BLaER1 (cell line): ENCODE measurements at regions not wholly inside any gene's neighbourhood (a gene's known extent, or its start where the extent isn't known, plus 50 kb on each side); places are given as distances from the start of the nearest gene placed in this dataset.
"Not testable (repeated sequence)": the region's sequence is repeated elsewhere in the genome, so short reads cannot be mapped to it uniquely, and the experiment has no call there.

Source experiments
- H3K27ac ChIP-seq: shearing (Covaris generic); formaldehyde crosslinking; 2 replicates; pipeline ENCODE4 v1.8.1; 2022
- H3K27me3 ChIP-seq: shearing (Covaris generic); formaldehyde crosslinking; 2 replicates; pipeline ENCODE4 v1.8.1; 2022
- H3K36me3 ChIP-seq: shearing (Covaris generic); formaldehyde crosslinking; 2 replicates; pipeline ENCODE4 v1.8.1; 2022
- H3K4me1 ChIP-seq: shearing (Covaris generic); formaldehyde crosslinking; 2 replicates; pipeline ENCODE4 v1.8.1; 2022
- H3K4me2 ChIP-seq: shearing (Covaris generic); formaldehyde crosslinking; 2 replicates; pipeline ENCODE4 v1.8.1; 2022
- H3K4me3 ChIP-seq: shearing (Covaris generic); formaldehyde crosslinking; 2 replicates; pipeline ENCODE4 v1.8.1; 2022
- H3K9ac ChIP-seq: shearing (Covaris generic); formaldehyde crosslinking; 2 replicates; pipeline ENCODE4 v1.8.1; 2022
- H3K9me3 ChIP-seq: shearing (Covaris generic); formaldehyde crosslinking; 2 replicates; pipeline ENCODE4 v1.8.1; 2022
- H4K20me1 ChIP-seq: shearing (Covaris generic); formaldehyde crosslinking; 2 replicates; pipeline ENCODE4 v1.8.1; 2022
- Cebpa-rat ChIP-seq: shearing (Covaris generic); IDR thresholded peaks from 2 replicates; pipeline ENCODE4 v1.8.1; 2022

DNA sequence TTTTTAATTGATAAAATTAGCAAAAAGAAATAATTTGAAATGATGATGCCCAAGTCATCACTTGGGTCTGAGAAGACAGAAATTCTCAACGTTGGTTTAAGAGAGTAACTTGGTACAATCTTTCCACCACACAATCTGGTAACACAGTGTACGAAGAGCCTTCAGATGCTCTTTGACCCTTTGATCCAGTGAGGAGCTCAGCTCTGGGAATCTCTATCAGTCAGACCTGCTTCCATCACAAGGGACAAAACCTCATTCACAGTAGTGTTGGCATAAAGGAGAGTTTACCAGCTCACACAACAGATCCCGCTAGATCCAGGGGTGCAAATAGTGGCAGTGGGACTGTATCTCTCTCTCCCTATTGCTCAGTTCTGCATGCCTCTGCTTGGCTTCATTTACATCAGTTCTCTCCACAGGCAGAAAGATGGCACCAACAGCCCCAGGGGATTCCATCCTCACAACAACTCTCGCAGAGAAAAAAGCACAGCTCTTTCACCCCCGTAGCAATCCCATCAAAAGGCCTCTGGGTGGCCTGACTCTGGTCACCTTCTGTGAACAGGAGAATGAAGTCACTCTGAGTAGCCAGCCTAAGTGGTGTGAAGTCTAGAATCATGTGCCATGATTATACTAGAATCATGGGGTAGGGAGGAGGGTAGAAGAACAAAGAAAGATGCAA lies 119.7 kb downstream of the ZNF281 start:
- Histone ChIP-seq H3K4me2 (no peak overlapping the region), H4K20me1 (no peaks in the 10 kb centered on the region), H3K4me1 (peaks cover 40% of the 10 kb centered on the region), H3K4me3 (no peak overlapping the region), H3K27ac (no peak overlapping the region), H3K36me3 (no peaks in the 10 kb centered on the region), H3K9ac (no peak overlapping the region), H3K9me3 (no peaks in the 10 kb centered on the region), H3K27me3 (no peaks in the 10 kb centered on the region)
- no peak for TF ChIP-seq Cebpa-rat

DNA sequence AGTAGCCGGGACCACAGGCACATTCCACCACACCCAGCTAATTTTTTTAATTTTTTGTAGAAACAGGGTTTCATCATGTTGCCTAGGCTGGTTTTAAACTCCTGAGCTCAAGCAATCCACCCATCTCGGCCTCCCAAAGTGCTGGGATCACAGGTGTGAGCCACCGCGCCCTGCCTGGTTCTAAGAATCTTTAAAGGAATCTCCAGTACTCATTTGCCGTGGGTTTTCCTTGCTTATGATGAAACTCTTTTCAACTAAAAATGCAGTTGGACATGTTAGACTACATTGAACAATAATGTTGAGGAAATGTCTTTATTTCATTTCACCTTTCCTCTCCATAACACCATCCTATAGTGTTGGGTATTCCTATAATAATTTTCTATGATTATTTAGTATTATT lies 121.6 kb downstream of the ZNF281 start:
- no peaks in the 10 kb centered on the region for H3K27me3 ChIP-seq
- H3K9ac ChIP-seq = no peak overlapping the region
- H3K4me1 ChIP-seq = peaks cover 30% of the 10 kb centered on the region
- no peak overlapping the region for H3K4me2 ChIP-seq
- TF ChIP-seq Cebpa-rat = no peak
- H4K20me1 ChIP-seq = no peaks in the 10 kb centered on the region
- no peak overlapping the region for H3K4me3 ChIP-seq
- no peaks in the 10 kb centered on the region for H3K36me3 ChIP-seq
- no peaks in the 10 kb centered on the region for H3K9me3 ChIP-seq
- H3K27ac ChIP-seq = no peak overlapping the region

DNA sequence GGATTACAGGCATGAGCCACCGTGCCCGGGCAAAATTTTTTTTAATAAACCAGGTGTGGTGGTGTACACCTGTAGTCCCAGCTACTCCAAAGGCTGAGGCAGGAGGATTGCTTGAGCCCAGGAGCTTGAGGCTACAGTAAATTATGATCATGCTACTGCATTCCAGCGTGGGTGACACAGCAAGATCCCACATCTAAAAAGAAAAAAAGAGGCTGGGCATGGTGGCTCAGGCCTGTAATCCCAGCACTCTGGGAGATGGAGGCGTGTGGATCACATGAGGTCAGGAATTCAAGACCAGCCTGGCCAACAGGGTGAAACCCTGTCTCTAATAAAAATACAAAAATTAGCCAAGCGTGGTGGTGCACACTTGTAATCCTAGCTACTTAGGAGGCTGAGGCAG lies 125.6 kb downstream of the ZNF281 start:
- not testable (repeated sequence) for H3K27ac ChIP-seq, H3K4me3 ChIP-seq, H3K4me2 ChIP-seq, H3K27me3 ChIP-seq, H3K36me3 ChIP-seq, H4K20me1 ChIP-seq, H3K9ac ChIP-seq
- peaks cover 11% of the 10 kb centered on the region; the same call in 1 of the 2 replicates for H3K9me3 ChIP-seq
- peaks cover 39% of the 10 kb centered on the region for H3K4me1 ChIP-seq

DNA sequence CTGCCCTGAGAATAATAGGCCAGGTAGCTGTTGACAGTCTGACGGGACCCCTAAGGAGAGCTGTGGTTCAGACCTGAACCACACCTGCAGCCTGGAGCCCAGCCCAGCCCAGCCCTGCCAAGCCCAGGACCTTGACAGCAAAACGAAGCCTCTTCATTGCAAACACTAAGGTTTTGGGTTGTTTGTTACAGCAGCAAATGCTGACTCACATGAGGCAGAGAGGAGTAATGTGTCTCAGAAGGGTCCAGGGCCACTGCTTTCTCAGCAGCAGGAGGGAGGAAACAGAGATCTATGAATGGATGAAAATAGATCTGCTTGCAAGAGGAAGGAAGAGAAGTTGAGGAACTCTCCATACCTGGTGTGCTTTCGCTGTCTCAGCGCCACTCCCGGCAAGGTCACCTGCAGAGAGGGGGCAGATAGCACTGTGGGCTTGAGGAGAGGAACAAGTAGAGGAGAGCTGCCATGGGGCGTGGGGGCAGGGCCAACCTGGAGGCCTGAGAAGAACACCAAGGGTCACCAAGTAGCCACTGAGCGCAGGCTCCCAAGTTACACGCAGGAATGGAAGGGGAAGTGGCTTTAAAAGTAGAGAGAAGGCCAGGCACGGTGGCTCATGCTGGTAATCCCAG lies 127.2 kb downstream of the ZNF281 start:
- no peak overlapping the region; the same call in 1 of the 2 replicates for H3K27ac ChIP-seq
- no peak overlapping the region for H3K9ac ChIP-seq
- H3K4me2 ChIP-seq = no peak overlapping the region
- peaks cover 11% of the 10 kb centered on the region; the same call in 1 of the 2 replicates for H3K9me3 ChIP-seq
- H4K20me1 ChIP-seq = no peaks in the 10 kb centered on the region
- H3K4me1 ChIP-seq = peaks cover 38% of the 10 kb centered on the region
- no peak overlapping the region for H3K4me3 ChIP-seq
- no peaks in the 10 kb centered on the region for H3K36me3 ChIP-seq
- no peaks in the 10 kb centered on the region for H3K27me3 ChIP-seq
- no peak for TF ChIP-seq Cebpa-rat

DNA sequence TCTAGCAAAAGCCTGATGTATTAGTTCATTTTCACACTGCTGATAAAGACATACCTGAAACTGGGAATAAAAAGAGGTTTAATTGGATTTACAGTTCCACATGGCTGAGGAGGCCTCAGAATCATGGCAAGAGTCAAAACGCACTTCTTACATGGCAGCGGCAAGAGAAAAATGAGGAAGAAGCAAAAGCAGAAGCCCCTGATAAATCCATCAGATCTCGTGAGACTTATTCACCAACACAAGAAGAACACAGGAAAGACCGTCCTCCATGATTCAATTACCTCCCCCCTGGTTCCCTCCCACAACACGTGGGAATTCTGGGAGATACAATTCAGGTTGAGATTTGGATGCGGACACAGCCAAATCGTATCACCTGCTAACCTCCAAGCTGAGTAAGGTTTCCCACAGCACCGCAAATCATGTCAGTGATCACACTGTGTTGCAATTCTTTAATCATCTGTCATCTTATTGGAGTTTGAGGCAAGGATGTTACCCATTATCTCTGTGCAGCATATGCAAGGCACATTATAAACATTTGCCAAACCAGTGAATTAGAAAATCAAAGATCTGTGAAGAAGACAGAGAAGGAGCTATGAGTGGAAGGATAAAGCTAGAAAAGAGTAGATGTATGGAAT lies 128.5 kb downstream of the ZNF281 start:
- Histone ChIP-seq H3K4me3 (no peak overlapping the region), H3K4me1 (peaks cover 25% of the 10 kb centered on the region), H3K27me3 (no peaks in the 10 kb centered on the region), H3K9me3 (peaks cover 11% of the 10 kb centered on the region; the same call in 1 of the 2 replicates), H3K36me3 (no peaks in the 10 kb centered on the region), H3K9ac (no peak overlapping the region), H4K20me1 (no peaks in the 10 kb centered on the region), H3K4me2 (no peak overlapping the region), H3K27ac (no peak overlapping the region)
- no peak for TF ChIP-seq Cebpa-rat

DNA sequence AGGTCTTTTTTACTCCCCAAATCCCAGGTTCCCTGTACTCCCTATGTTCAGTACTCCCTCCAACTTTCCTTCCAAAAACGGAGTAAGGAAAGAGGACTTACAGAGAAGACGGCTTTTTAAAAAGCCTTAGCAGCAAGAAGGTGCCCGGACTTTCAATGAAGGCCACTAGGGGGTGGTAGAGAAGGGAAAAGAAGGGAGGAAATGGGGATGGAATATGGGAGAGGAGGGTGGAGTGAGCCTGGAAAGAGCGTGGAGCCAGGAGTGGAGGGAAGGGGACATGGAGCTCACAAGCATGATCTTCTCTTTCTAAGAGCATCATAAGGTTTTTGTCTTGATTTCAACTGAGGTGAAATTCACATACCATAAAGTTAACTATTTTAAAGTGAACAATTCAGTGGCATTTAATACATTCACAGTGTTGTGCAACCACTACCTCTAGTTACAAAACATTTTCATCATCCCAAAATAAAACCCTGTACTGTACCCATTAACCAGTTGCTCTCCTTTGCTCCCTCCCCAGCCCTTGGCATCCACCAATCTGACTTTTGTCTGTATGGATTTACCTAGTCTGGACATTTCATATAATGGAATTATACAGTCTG lies 129.9 kb downstream of the ZNF281 start:
- H3K4me3 ChIP-seq = no peak overlapping the region
- H4K20me1 ChIP-seq = no peaks in the 10 kb centered on the region
- peaks cover 14% of the 10 kb centered on the region; the same call in 1 of the 2 replicates for H3K4me1 ChIP-seq
- no peak for TF ChIP-seq Cebpa-rat
- H3K9ac ChIP-seq = no peak overlapping the region
- H3K36me3 ChIP-seq = no peaks in the 10 kb centered on the region
- H3K27ac ChIP-seq = no peak overlapping the region
- H3K9me3 ChIP-seq = peaks cover 11% of the 10 kb centered on the region; the same call in 1 of the 2 replicates
- H3K4me2 ChIP-seq = no peak overlapping the region
- no peaks in the 10 kb centered on the region for H3K27me3 ChIP-seq

DNA sequence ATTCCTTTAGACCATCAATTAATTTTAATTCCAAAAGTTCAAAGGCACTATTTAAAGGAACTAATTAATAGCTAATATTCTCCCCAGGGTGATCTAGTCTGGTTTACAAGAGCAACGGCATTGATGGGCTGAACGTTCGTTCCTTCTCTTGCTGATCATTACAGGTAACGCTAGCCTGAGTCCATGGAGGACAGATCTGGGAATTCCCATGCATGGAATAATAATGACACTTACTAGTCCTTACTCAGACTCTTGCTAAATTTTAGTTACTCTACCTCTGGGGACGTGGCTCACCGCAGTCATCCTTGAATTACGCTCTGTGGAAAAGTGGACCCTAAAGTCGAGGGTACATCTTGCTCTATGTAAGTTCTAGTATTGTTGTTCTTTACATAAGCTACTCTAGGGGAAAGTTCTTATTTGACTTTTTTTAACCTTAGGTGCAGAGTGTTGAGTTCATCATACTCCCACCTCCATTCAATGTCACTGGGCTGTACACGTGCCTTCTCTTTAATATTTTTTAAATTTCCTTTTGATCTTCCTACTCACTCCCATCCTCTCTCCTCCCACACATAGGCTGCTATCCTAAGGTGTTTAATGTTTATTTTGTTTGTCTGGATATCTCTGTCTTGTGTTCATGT lies 133.9 kb downstream of the ZNF281 start:
- no peak for TF ChIP-seq Cebpa-rat
- no peak overlapping the region for H3K4me3 ChIP-seq
- no peak overlapping the region for H3K9ac ChIP-seq

DNA sequence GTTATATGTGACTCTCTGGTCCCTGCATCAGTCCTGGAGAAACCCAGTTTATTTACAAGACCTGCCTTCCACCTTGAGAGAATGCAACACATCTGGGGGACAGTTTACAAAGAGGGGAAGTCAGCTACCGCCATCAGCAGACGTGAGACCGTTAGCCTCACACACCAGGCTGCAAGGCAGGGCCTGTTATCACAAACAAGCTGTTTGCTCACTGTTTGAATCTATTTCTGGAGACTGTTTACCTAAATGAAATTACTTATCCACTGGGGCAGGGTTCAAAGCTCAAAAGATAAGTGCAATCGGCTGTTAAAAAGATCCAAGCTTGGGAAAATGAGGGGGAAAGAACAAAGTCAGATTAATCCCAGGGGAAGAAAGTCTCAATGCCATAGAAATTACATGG lies 134.4 kb downstream of the ZNF281 start:
- Histone ChIP-seq H3K27me3 (no peaks in the 10 kb centered on the region), H3K4me2 (no peak overlapping the region), H4K20me1 (no peaks in the 10 kb centered on the region), H3K9ac (no peak overlapping the region), H3K27ac (no peak overlapping the region), H3K4me1 (0 out of 2 replicates have a peak, but pooled peaks cover 5% of the 10 kb centered on the region), H3K4me3 (no peak overlapping the region), H3K36me3 (no peaks in the 10 kb centered on the region), H3K9me3 (peaks cover 7% of the 10 kb centered on the region; the same call in 1 of the 2 replicates)
- no peak for TF ChIP-seq Cebpa-rat

More for the DNA sequence above, 133.9 kb downstream of the ZNF281 start:
- H3K4me2 ChIP-seq = no peak overlapping the region
- H3K4me1 ChIP-seq = 0 out of 2 replicates have a peak, but pooled peaks cover 5% of the 10 kb centered on the region
- no peaks in the 10 kb centered on the region for H3K36me3 ChIP-seq
- no peaks in the 10 kb centered on the region for H4K20me1 ChIP-seq
- H3K27me3 ChIP-seq = no peaks in the 10 kb centered on the region
- peaks cover 11% of the 10 kb centered on the region; the same call in 1 of the 2 replicates for H3K9me3 ChIP-seq
- H3K27ac ChIP-seq = no peak overlapping the region

DNA sequence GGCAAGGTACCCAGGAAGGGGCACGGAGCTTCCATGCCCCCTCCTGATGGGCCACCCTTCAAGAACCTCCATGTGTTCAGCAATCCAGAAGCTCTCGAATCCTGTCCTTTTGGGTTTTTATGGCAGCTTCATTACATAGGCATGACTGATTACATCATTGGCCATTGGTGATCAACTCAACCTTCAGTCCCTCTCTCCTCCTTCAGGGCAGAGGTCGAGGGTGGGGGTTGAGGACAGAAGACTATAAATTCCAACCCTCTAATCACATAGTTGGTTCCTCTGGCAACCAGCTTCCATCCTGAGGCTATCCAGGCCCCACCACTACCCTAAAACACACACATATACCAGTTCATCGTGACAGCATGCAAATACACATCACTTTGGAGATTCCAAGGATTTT lies 135.7 kb downstream of the ZNF281 start:
- H3K27ac ChIP-seq = no peak overlapping the region
- H3K9me3 ChIP-seq = no peaks in the 10 kb centered on the region
- H3K36me3 ChIP-seq = no peaks in the 10 kb centered on the region
- H3K4me1 ChIP-seq = 0 out of 2 replicates have a peak, but pooled peaks cover 5% of the 10 kb centered on the region
- H3K27me3 ChIP-seq = no peaks in the 10 kb centered on the region
- H3K9ac ChIP-seq = no peak overlapping the region
- no peaks in the 10 kb centered on the region for H4K20me1 ChIP-seq
- H3K4me3 ChIP-seq = no peak overlapping the region
- no peak for TF ChIP-seq Cebpa-rat
- H3K4me2 ChIP-seq = no peak overlapping the region
